ENCODE measurements at regions not wholly inside any gene's neighbourhood (a gene's known extent, or its start where the extent isn't known, plus 50 kb on each side); places are given as distances from the start of the nearest gene placed in this dataset.

DNA sequence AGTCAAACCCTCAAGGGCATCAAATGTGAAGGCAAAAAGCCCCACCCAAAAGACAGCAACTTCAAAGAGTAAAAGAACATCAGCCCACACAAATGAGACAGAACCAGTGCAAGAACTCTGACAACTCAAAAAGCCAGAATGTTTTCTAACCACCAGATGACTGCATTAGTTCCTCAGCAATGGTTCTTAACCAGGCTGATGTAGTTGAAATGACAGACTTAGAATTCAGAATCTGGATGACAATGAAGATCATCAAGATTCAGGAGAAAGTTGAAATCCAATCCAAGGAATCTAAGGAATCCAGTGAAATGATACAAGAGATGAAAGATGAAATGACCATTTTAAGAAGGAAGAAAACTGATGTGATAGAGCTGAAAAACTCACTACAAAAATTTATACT, 339.7 kb downstream of the KIF4B start:
- no peak for DNase-seq (ENCODE audit: low spot score)
- TF ChIP-seq YY1 (IDR thresholded peaks at IDR 0.05) (no peak), RAD21 (IDR thresholded peaks at IDR 0.05) (no peak), NR2F2 (IDR thresholded peaks at IDR 0.05) (no peak), SP1 (IDR thresholded peaks at IDR 0.05) (no peak), FOXA1 (IDR thresholded peaks at IDR 0.05) (no peak), FOXA2 (IDR thresholded peaks at IDR 0.05) (no peak), HNF4A (conservative IDR thresholded peaks at IDR 0.05) (no peak)
- TF ChIP-seq, protein P1, sequence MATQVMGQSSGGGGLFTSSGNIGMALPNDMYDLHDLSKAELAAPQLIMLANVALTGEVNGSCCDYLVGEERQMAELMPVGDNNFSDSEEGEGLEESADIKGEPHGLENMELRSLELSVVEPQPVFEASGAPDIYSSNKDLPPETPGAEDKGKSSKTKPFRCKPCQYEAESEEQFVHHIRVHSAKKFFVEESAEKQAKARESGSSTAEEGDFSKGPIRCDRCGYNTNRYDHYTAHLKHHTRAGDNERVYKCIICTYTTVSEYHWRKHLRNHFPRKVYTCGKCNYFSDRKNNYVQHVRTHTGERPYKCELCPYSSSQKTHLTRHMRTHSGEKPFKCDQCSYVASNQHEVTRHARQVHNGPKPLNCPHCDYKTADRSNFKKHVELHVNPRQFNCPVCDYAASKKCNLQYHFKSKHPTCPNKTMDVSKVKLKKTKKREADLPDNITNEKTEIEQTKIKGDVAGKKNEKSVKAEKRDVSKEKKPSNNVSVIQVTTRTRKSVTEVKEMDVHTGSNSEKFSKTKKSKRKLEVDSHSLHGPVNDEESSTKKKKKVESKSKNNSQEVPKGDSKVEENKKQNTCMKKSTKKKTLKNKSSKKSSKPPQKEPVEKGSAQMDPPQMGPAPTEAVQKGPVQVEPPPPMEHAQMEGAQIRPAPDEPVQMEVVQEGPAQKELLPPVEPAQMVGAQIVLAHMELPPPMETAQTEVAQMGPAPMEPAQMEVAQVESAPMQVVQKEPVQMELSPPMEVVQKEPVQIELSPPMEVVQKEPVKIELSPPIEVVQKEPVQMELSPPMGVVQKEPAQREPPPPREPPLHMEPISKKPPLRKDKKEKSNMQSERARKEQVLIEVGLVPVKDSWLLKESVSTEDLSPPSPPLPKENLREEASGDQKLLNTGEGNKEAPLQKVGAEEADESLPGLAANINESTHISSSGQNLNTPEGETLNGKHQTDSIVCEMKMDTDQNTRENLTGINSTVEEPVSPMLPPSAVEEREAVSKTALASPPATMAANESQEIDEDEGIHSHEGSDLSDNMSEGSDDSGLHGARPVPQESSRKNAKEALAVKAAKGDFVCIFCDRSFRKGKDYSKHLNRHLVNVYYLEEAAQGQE (IDR thresholded peaks at IDR 0.05) = no peak

DNA sequence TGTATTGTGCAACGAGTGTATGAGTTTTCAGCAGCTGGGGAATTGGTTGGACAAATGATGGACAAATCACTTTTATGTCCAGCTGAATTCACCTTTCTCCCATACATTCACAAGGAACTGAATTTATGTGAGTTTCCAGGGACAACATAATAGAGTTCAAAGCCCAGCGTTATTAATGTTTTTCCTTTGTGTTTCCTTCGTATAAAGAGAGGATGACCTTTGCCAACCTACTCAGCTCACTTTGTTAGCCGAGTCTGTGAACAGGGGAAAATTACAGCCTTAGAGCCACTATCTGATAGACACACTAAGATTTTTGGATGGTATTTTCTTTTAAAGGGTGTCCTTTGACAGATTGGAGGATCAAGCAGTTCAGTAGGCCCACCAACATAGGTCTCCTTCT, 352.5 kb downstream of the KIF4B start:
- no peak for DNase-seq (ENCODE audit: low spot score)
- Histone ChIP-seq H3K9ac (ENCODE audit: low read depth in 1 of 2, low read length in 2 of 2) (no peak overlapping the region), H3K27me3 (ENCODE audit: control insufficient read depth in 4 of 4, insufficient read depth in 4 of 4, low read length in 3 of 4) (no peaks in the 10 kb centered on the region), H3K36me3 (ENCODE audit: control insufficient read depth in 4 of 4, insufficient read depth in 3 of 4, low read depth in 1 of 4, low read length in 3 of 4) (no peaks in the 10 kb centered on the region), H3K9me3 (ENCODE audit: control insufficient read depth in 4 of 4, low read length in 3 of 4) (no peaks in the 10 kb centered on the region), H3K4me1 (ENCODE audit: control insufficient read depth in 4 of 4, insufficient read depth in 4 of 4, low read length in 3 of 4) (no peaks in the 10 kb centered on the region), H3K4me3 (ENCODE audit: low read depth in 1 of 3, low read length in 3 of 3) (no peak overlapping the region), H3K27ac (ENCODE audit: low read depth in 1 of 2, low read length in 2 of 2) (no peak overlapping the region)
- WGBS = 84% methylated on average over 4 of the region's 4 CpGs
- TF ChIP-seq YY1 (IDR thresholded peaks at IDR 0.05) = no peak
- TF ChIP-seq SP1 (IDR thresholded peaks at IDR 0.05) = no peak
- TF ChIP-seq EGR1 (IDR thresholded peaks at IDR 0.05; ENCODE audit: low read depth in 2 of 2) = no peak

More for the DNA sequence above, 339.7 kb downstream of the KIF4B start:
- Histone ChIP-seq H3K9ac (ENCODE audit: low read depth in 1 of 2, low read length in 2 of 2) (no peak overlapping the region), H3K27me3 (ENCODE audit: control insufficient read depth in 4 of 4, insufficient read depth in 4 of 4, low read length in 3 of 4) (no peaks in the 10 kb centered on the region), H3K27ac (ENCODE audit: low read depth in 1 of 2, low read length in 2 of 2) (no peak overlapping the region), H3K4me1 (ENCODE audit: control insufficient read depth in 4 of 4, insufficient read depth in 4 of 4, low read length in 3 of 4) (no peaks in the 10 kb centered on the region), H3K4me3 (ENCODE audit: low read depth in 1 of 3, low read length in 3 of 3) (no peak overlapping the region), H3K9me3 (ENCODE audit: control insufficient read depth in 4 of 4, low read length in 3 of 4) (peaks cover 0 to 7% (median 0%) of the 10 kb centered on the region in 4 donors), H3K36me3 (ENCODE audit: control insufficient read depth in 4 of 4, insufficient read depth in 3 of 4, low read depth in 1 of 4, low read length in 3 of 4) (no peaks in the 10 kb centered on the region)

DNA sequence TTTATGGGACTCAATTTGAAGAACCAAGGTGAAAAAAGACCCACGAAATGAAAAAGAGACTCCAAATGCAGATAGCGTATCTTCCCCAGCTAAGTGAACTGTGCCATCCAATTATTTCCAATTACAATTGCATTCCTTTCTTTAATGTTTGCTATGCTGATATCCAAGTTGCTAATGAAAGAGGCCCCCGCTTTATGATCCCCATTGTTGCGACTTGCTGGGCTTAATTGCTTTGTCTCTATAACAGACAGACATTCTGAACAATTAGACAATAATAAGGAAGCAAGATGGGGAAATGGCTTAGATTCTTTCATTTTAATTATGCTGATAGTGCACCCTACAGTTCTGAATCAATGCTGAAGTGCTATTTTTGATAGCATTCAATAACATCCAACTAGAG, 354.3 kb downstream of the KIF4B start:
- H3K9me3 ChIP-seq (ENCODE audit: control insufficient read depth in 4 of 4, low read length in 3 of 4) = no peaks in the 10 kb centered on the region
- no peak for DNase-seq (ENCODE audit: low spot score)
- no peak overlapping the region for H3K4me3 ChIP-seq (ENCODE audit: low read depth in 1 of 3, low read length in 3 of 3)
- H3K27me3 ChIP-seq (ENCODE audit: control insufficient read depth in 4 of 4, insufficient read depth in 4 of 4, low read length in 3 of 4) = no peaks in the 10 kb centered on the region
- TF ChIP-seq, protein P2, sequence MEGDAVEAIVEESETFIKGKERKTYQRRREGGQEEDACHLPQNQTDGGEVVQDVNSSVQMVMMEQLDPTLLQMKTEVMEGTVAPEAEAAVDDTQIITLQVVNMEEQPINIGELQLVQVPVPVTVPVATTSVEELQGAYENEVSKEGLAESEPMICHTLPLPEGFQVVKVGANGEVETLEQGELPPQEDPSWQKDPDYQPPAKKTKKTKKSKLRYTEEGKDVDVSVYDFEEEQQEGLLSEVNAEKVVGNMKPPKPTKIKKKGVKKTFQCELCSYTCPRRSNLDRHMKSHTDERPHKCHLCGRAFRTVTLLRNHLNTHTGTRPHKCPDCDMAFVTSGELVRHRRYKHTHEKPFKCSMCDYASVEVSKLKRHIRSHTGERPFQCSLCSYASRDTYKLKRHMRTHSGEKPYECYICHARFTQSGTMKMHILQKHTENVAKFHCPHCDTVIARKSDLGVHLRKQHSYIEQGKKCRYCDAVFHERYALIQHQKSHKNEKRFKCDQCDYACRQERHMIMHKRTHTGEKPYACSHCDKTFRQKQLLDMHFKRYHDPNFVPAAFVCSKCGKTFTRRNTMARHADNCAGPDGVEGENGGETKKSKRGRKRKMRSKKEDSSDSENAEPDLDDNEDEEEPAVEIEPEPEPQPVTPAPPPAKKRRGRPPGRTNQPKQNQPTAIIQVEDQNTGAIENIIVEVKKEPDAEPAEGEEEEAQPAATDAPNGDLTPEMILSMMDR (IDR thresholded peaks at IDR 0.05; ENCODE audit: low read depth, low read length, missing input control) = no peak
- no peak for TF ChIP-seq JUND (IDR thresholded peaks at IDR 0.05)
- no peak for TF ChIP-seq FOXA2 (IDR thresholded peaks at IDR 0.05)
- no peak for TF ChIP-seq FOXA1 (IDR thresholded peaks at IDR 0.05)
- TF ChIP-seq, protein P3, sequence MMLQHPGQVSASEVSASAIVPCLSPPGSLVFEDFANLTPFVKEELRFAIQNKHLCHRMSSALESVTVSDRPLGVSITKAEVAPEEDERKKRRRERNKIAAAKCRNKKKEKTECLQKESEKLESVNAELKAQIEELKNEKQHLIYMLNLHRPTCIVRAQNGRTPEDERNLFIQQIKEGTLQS (IDR thresholded peaks at IDR 0.05) = no peak
- TF ChIP-seq, protein P4, sequence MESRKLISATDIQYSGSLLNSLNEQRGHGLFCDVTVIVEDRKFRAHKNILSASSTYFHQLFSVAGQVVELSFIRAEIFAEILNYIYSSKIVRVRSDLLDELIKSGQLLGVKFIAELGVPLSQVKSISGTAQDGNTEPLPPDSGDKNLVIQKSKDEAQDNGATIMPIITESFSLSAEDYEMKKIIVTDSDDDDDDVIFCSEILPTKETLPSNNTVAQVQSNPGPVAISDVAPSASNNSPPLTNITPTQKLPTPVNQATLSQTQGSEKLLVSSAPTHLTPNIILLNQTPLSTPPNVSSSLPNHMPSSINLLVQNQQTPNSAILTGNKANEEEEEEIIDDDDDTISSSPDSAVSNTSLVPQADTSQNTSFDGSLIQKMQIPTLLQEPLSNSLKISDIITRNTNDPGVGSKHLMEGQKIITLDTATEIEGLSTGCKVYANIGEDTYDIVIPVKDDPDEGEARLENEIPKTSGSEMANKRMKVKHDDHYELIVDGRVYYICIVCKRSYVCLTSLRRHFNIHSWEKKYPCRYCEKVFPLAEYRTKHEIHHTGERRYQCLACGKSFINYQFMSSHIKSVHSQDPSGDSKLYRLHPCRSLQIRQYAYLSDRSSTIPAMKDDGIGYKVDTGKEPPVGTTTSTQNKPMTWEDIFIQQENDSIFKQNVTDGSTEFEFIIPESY (IDR thresholded peaks at IDR 0.05) = no peak
- TF ChIP-seq HNF4G (IDR thresholded peaks at IDR 0.05) = no peak
- TF ChIP-seq SP1 (IDR thresholded peaks at IDR 0.05) = no peak
- no peak overlapping the region for H3K9ac ChIP-seq (ENCODE audit: low read depth in 1 of 2, low read length in 2 of 2)
- no peaks in the 10 kb centered on the region for H3K4me1 ChIP-seq (ENCODE audit: control insufficient read depth in 4 of 4, insufficient read depth in 4 of 4, low read length in 3 of 4)
- no peak overlapping the region for H3K27ac ChIP-seq (ENCODE audit: low read depth in 1 of 2, low read length in 2 of 2)
- WGBS = 91% methylated on average over 4 of the region's 4 CpGs
- H3K36me3 ChIP-seq (ENCODE audit: control insufficient read depth in 4 of 4, insufficient read depth in 3 of 4, low read depth in 1 of 4, low read length in 3 of 4) = no peaks in the 10 kb centered on the region

Measured in liver (tissue), 8 donors.